GM21786 (cell line): ENCODE measurements at regions not wholly inside any gene's neighbourhood (a gene's known extent, or its start where the extent isn't known, plus 50 kb on each side); places are given as distances from the start of the nearest gene placed in this dataset.
"Not testable (repeated sequence)": the region's sequence is repeated elsewhere in the genome, so short reads cannot be mapped to it uniquely, and the experiment has no call there.

ENCODE experiments used
- ATAC-seq: cut with Tn5 transposase; IDR thresholded peaks from one replicate; pipeline ENCODE4 v1.9.1; 2021; ENCODE audit not compliant: unreplicated experiment

GRCh38 chr2:87525497-87525991, 222.3 kb upstream of the PLGLB2 start:
- ATAC-seq = not testable (repeated sequence)

GRCh38 chr2:87526258-87526657, 221.6 kb upstream of the PLGLB2 start:
- ATAC-seq = not testable (repeated sequence)

GRCh38 chr2:87531968-87532715, 215.7 kb upstream of the PLGLB2 start:
- not testable (repeated sequence) for ATAC-seq

- not testable (repeated sequence) for ATAC-seq
Observed at GRCh38 chr2:87533390-87534272, 214.3 kb upstream of the PLGLB2 start.

- ATAC-seq = not testable (repeated sequence)
Observed at GRCh38 chr2:87534273-87534889, 213.5 kb upstream of the PLGLB2 start.

- ATAC-seq = not testable (repeated sequence)
Observed at GRCh38 chr2:87536427-87536826, 211.5 kb upstream of the PLGLB2 start.

GRCh38 chr2:87537251-87537671, 210.6 kb upstream of the PLGLB2 start:
- not testable (repeated sequence) for ATAC-seq

GRCh38 chr2:87538268-87538667, 209.6 kb upstream of the PLGLB2 start:
- ATAC-seq = not testable (repeated sequence)

GRCh38 chr2:87539151-87539943, 208.5 kb upstream of the PLGLB2 start:
- not testable (repeated sequence) for ATAC-seq

- ATAC-seq = not testable (repeated sequence)
Observed at GRCh38 chr2:87540242-87540641, 207.6 kb upstream of the PLGLB2 start.

GRCh38 chr2:87542599-87543174, 205.2 kb upstream of the PLGLB2 start:
- not testable (repeated sequence) for ATAC-seq

- ATAC-seq = not testable (repeated sequence)
Observed at GRCh38 chr2:87543797-87544196, 204.1 kb upstream of the PLGLB2 start.

- not testable (repeated sequence) for ATAC-seq
Observed at GRCh38 chr2:87547106-87547505, 200.8 kb upstream of the PLGLB2 start.

- ATAC-seq = not testable (repeated sequence)
Observed at GRCh38 chr2:87547966-87548365, 199.9 kb upstream of the PLGLB2 start.

GRCh38 chr2:87548681-87549536, 199.0 kb upstream of the PLGLB2 start:
- ATAC-seq = not testable (repeated sequence)

GRCh38 chr2:87549561-87550202, 198.2 kb upstream of the PLGLB2 start:
- not testable (repeated sequence) for ATAC-seq

GRCh38 chr2:87554678-87555077, 193.2 kb upstream of the PLGLB2 start:
- ATAC-seq = not testable (repeated sequence)

- ATAC-seq = not testable (repeated sequence)
Observed at GRCh38 chr2:87555082-87555481, 192.8 kb upstream of the PLGLB2 start.
